ENCODE measurements at regions not wholly inside any gene's neighbourhood (a gene's known extent, or its start where the extent isn't known, plus 50 kb on each side); places are given as distances from the start of the nearest gene placed in this dataset.
A peak's percentile ranks its signal among the peaks of the same experiment; 100 is the strongest.

DNA sequence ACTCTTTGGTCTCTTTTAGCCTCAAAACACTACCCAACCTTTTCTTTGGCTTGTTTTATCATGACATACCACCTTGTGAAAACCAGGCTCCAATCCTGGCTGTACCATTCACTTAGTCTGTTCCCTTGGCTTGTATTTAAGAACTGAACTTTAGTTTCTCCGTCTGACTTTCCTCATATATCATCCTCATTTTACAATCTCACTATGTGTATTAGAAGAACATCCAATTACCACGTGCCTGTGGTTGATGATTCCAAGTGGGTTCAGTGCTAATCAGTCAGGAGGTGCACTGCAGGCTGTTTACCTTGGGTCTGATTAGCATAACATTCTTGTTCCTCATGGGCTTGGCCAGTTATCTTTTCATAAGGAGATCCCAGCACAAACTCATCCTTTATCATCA lies 144.8 kb upstream of the KLF14 start:
- H3K27me3 Mint-ChIP-seq (ENCODE audit: low read depth): no peaks in the 10 kb centered on the region
- H3K36me3 Mint-ChIP-seq (ENCODE audit: low read depth): peaks cover 58% of the 10 kb centered on the region
- H3K4me1 Mint-ChIP-seq (ENCODE audit: low read depth): peaks cover 30% of the 10 kb centered on the region
- H3K9me3 Mint-ChIP-seq: no peaks in the 10 kb centered on the region
- peak overlapping the region; percentile 59 for H3K27ac Mint-ChIP-seq
- H3K4me3 Mint-ChIP-seq: no peak overlapping the region
- no peak for DNase-seq (ENCODE audit: low spot score)

DNA sequence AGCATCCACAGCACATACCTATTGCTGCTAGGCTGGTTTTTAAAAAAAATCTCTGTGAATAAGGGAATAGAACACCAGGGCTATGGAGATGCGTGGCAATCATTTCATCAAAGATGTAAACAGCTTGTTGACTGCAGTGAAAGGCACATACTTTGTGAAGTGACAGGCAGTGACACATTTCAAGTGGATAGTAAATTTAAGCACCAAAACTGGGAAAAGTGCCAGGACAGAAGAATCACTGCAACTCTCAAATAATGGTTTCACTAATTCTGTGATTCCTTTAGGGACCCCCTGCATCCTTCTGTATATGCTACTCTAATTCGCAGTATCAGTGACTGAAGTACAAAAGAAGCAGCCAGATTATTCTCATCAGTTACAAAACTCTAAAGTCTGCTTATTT lies 145.2 kb upstream of the KLF14 start:
- Mint-ChIP-seq H3K9me3 (no peaks in the 10 kb centered on the region), H3K4me3 (no peak overlapping the region), H3K36me3 (ENCODE audit: low read depth) (peaks cover 57% of the 10 kb centered on the region), H3K4me1 (ENCODE audit: low read depth) (peaks cover 28% of the 10 kb centered on the region), H3K27me3 (ENCODE audit: low read depth) (no peaks in the 10 kb centered on the region), H3K27ac (peak overlapping the region; percentile 59)
- DNase-seq (ENCODE audit: low spot score): no peak

DNA sequence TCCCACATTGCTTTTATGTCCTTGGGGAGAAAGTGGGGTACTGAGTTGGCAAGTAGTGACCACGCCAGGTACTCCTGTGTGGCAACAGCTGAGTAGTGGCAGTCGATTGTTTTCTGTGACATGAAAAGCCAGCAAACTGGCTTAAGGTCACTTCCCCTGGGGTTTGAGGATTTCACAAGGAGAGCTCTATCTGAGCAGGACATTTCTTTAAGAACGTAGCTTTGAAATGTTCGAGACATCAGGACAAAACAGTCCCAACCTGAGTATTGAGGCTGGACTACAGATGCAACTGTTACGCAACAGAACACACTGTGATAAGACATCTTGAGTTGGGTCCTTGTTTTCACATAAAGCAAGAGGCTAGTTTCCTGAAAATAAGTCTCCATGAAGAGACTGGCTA lies 146.7 kb upstream of the KLF14 start:
- H3K4me1 Mint-ChIP-seq (ENCODE audit: low read depth): peaks cover 27% of the 10 kb centered on the region
- no peaks in the 10 kb centered on the region for H3K27me3 Mint-ChIP-seq (ENCODE audit: low read depth)
- H3K36me3 Mint-ChIP-seq (ENCODE audit: low read depth): peaks cover 63% of the 10 kb centered on the region
- H3K27ac Mint-ChIP-seq: peak overlapping the region; percentile 44
- DNase-seq (ENCODE audit: low spot score): no peak
- H3K4me3 Mint-ChIP-seq: no peak overlapping the region
- H3K9me3 Mint-ChIP-seq: no peaks in the 10 kb centered on the region

DNA sequence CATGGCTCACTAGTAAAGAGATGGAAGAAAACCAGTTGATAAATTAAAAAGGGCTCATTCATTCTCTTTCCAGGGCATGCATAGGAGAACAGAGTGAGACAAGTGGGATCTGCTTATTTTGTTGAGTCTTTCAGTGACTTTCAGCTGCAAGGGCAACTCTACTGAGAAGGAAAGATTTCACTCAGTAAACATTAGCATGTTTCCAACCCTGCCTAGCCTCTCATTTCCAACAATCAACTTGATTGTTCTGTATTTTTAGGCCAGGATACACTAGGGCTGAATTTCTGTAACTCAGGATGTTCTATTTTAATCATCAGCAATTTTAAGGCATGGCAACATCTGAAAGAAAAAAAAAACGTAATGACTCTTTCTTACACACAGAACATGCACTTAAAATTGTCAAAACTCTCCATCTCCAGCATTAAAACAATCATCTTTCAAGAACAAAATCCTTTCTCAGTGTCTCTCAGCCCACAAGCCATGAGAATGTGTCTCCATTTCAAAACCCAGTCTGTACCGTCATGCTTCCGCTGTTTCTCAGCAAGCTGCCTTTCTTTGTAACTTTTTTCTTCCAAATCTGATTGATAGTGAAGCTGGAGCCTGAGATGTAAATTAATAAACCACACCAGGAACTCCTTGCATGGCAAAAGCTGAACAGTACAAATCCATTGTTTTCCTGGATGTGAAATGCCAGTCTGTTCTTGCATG lies 147.2 kb upstream of the KLF14 start:
- Mint-ChIP-seq H3K27ac (peak overlapping the region; percentile 44), H3K27me3 (ENCODE audit: low read depth) (no peaks in the 10 kb centered on the region), H3K4me1 (ENCODE audit: low read depth) (peaks cover 26% of the 10 kb centered on the region), H3K4me3 (no peak overlapping the region), H3K9me3 (no peaks in the 10 kb centered on the region), H3K36me3 (ENCODE audit: low read depth) (peaks cover 59% of the 10 kb centered on the region)
- no peak for DNase-seq (ENCODE audit: low spot score)

DNA sequence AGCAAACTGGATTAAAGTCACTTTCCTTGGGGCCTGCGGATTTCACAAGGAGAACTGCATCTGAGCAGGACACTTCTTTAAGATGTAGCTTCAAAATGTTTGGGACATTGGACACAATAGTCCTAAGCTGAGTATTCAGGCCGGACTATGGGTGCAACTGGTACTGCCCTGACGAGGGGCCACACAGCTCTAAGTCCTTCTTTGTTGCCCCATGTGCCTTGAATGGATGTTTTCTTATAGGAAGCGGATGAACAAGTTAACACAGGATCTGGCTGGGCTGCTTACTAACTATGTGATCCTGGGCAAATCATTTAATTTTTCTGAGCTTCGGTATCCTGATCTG lies 147.8 kb upstream of the KLF14 start:
- Mint-ChIP-seq H3K9me3 (no peaks in the 10 kb centered on the region), H3K36me3 (ENCODE audit: low read depth) (peaks cover 55% of the 10 kb centered on the region), H3K27me3 (ENCODE audit: low read depth) (no peaks in the 10 kb centered on the region), H3K27ac (peak overlapping the region; percentile 52), H3K4me3 (no peak overlapping the region), H3K4me1 (ENCODE audit: low read depth) (peaks cover 26% of the 10 kb centered on the region)
- DNase-seq (ENCODE audit: low spot score): no peak

DNA sequence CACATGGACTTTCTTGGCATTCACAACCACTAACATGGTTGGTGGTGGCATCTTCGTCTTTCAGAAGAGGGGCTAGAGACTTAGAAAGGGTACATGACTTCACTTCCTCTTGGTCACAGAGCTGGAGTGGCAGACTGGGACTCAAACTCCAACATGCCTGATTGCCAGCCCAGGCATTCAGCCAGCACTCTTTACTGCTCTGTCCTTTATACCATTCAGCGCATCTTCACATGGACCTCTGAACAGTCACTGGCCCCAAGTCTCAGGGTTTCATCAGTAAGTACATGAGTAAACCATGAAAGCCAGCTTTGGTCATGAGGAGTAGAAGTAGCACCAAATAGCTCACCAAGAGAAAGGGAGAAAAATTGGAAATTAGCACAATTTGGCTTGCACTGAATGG lies 148.4 kb upstream of the KLF14 start:
- Mint-ChIP-seq H3K36me3 (ENCODE audit: low read depth) (peaks cover 55% of the 10 kb centered on the region), H3K27ac (no peak overlapping the region), H3K4me1 (ENCODE audit: low read depth) (peaks cover 24% of the 10 kb centered on the region), H3K27me3 (ENCODE audit: low read depth) (no peaks in the 10 kb centered on the region), H3K9me3 (no peaks in the 10 kb centered on the region), H3K4me3 (no peak overlapping the region)
- DNase-seq (ENCODE audit: low spot score): no peak

DNA sequence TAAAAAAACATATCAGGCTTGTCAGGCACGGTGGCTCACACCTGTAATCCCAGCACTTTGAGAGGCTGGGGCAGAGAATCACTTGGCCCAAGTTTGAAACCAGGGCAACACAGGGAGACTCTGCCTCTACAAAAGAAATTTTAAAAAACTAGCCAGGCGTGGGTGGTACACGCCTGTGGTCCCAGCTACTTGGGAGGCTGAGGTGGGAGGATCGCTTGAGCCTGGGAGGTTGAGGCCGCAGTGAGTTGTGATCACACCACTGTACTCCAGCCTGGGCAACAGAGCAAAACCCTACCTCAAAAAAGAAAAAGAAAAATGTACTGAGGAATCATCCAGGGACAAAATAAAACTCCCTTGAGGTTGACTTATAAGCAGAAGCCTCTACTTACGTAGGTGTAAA lies 149.9 kb upstream of the KLF14 start:
- peaks cover 59% of the 10 kb centered on the region for H3K36me3 Mint-ChIP-seq (ENCODE audit: low read depth)
- DNase-seq (ENCODE audit: low spot score): no peak
- H3K27me3 Mint-ChIP-seq (ENCODE audit: low read depth): no peaks in the 10 kb centered on the region
- H3K9me3 Mint-ChIP-seq: no peaks in the 10 kb centered on the region
- no peak overlapping the region for H3K4me3 Mint-ChIP-seq
- peaks cover 27% of the 10 kb centered on the region for H3K4me1 Mint-ChIP-seq (ENCODE audit: low read depth)
- no peak overlapping the region for H3K27ac Mint-ChIP-seq

DNA sequence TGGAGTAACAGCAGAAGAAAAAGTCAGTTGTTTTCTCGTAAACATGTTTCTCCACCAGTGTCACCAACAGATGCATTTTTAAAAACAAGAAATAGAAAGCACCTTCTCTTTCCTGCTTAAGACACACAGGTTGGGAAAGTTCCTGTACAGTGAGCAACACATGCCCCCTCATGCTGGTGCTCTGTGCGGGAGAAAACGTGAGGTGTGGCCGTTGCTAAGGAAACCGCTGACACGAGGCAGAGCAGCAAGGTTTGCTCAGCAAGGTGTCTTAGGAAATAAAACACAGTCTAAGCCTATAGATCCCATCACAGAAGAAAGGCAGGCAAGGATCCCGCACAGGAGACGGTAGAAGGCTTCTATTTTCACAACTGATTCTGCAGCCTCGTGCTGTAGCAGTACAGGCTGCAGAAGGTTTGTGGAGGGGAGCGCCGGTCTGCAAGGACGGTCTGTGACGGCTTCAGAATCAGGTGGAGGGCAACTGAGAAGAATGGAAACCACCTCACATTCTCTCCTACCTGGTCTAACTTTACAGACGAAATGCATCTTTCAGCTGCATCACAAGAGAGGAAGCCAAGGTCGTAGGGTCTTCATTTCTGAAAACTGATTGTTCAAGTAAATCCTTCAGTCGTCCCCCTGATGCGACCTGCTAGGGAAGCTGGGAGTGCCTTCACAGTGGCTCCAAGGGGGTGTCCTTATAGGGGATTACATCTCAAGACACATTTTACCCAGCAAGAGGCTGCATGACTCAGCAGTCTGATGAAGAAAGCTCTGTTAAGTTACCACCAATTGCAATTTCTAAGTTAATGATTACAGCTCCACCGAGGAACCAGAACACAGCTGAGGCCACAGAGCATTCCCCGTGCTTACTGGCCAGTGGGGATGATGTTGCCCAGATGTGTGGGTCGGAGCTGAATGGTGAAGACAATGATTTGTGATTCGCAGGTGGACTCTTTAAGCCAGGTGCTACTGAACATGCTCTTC lies 150.7 kb upstream of the KLF14 start:
- no peaks in the 10 kb centered on the region for H3K27me3 Mint-ChIP-seq (ENCODE audit: low read depth)

DNA sequence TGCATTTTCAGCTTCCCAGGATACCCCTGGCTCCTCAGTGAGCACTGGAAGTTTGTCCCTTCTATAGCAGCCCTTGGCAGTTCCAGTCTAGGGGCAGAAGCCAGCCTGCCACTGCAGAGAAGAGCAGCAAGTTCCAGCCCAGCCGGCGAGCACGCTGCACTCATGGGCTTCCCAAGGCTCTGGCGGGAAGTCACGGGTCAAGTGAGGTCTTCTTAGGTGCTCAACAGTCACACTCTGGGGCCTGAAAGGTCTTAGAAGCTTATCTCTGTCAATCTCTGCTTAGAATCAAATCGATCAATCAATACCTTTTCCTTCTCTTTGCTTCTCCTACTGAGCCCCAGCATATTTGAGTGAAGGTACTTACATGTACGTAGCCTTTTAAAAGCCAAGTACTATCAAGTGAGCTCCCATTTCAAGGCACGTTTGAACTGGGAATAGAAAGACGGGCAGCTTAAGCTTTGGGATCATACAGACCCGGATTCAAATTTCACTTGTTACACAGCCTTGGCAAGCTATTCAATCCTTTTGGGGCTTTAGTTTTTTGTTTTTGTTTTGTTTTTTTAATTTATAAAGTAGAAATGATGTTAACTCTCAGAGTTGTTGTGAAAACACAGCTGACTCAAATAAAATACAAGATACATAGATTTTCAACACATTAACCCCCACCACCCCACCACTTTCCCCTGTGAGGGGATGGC lies 152.6 kb upstream of the KLF14 start:
- Mint-ChIP-seq H3K36me3 (ENCODE audit: low read depth) (peaks cover 62% of the 10 kb centered on the region), H3K27me3 (ENCODE audit: low read depth) (no peaks in the 10 kb centered on the region), H3K9me3 (no peaks in the 10 kb centered on the region), H3K27ac (no peak overlapping the region), H3K4me1 (ENCODE audit: low read depth) (peaks cover 33% of the 10 kb centered on the region), H3K4me3 (no peak overlapping the region)
- no peak for DNase-seq (ENCODE audit: low spot score)

More for the DNA sequence above, 150.7 kb upstream of the KLF14 start:
- Mint-ChIP-seq H3K4me1 (ENCODE audit: low read depth) (peaks cover 25% of the 10 kb centered on the region), H3K9me3 (no peaks in the 10 kb centered on the region), H3K36me3 (ENCODE audit: low read depth) (peaks cover 57% of the 10 kb centered on the region), H3K4me3 (no peak overlapping the region), H3K27ac (no peak overlapping the region)
- DNase-seq (ENCODE audit: low spot score): no peak

DNA sequence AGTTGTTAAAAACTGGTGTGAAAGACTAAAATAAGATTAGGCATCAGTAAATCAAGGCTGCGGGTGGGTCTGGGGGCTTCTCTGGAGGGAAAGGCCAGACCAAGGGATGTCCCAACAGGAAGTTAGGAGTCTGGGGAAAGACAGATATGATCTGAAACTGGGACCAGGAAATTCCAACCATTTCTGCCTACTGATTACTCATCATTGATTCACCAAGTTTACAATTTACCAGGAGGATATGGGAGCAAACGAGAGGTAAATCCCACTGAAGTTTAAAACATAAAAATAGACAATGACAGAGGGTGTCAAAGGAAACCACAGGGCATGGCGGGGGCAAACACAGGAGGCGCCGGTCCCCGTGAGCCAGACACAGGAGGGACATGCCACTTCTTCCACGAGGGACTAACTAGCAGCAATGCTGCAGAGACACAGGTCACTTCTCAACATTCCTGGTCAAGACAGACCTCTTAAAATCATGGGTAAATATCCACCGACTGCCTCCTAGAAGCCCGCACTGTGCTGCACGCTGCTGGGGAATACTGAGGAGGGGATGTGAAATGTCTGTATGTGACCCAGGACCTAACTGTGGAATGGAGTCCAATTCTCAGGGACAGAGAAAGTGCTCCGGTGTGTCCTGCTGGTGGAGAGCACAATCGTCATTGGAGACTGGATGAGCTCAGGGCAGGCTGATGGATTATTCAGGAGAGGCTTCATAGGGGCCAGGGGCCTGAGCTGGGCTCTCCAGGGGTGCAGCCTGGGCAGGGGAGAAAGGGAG lies 153.4 kb upstream of the KLF14 start:
- Mint-ChIP-seq H3K4me1 (ENCODE audit: low read depth) (peaks cover 33% of the 10 kb centered on the region), H3K9me3 (no peaks in the 10 kb centered on the region), H3K27me3 (ENCODE audit: low read depth) (no peaks in the 10 kb centered on the region), H3K4me3 (no peak overlapping the region), H3K27ac (peak overlapping the region; percentile 38), H3K36me3 (ENCODE audit: low read depth) (peaks cover 55% of the 10 kb centered on the region)
- DNase-seq (ENCODE audit: low spot score): no peak

DNA sequence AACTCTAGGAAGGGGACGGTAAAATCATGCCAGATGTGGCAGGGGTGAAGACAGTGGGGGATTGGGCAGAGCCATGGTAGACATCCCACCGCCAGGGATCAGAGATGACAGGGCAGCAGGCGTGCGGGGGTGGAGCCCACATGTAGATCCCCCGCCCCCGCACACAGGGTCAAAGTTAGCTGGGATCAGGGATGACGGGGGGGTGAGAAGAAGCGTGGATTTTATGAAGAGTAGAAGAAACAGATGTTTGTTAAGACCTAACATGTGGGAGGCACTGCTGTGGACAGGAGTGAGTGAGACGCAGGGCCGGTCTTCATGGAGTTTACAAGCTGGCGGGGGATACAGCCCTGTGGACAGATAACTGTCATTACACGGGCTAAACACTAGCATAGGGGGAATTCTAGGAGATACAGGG lies 154.0 kb upstream of the KLF14 start:
- Mint-ChIP-seq H3K27ac (peak overlapping the region; percentile 38), H3K4me1 (ENCODE audit: low read depth) (peaks cover 36% of the 10 kb centered on the region), H3K36me3 (ENCODE audit: low read depth) (peaks cover 56% of the 10 kb centered on the region), H3K4me3 (no peak overlapping the region), H3K27me3 (ENCODE audit: low read depth) (no peaks in the 10 kb centered on the region), H3K9me3 (no peaks in the 10 kb centered on the region)
- no peak for DNase-seq (ENCODE audit: low spot score)

DNA sequence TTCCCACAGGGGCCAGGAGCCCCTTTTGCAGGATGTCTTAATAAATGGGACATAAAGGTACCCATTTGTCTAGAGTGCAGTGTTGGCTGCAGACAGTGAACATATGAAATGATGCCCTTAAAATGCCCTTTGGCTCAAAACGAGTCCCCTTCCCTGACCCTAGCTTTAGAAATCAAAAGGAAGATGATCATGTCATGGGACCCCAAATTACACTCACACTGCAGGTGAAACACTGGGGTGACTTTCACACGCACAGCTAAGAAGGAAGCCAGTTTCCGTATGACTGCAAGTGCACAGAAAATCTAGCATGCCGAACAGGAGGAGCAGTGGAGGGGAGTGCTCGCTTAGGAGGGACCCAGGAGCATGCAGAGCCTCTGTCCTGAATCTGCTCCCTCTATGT lies 154.5 kb upstream of the KLF14 start:
- H3K9me3 Mint-ChIP-seq: no peaks in the 10 kb centered on the region
- no peak for DNase-seq (ENCODE audit: low spot score)
- H3K36me3 Mint-ChIP-seq (ENCODE audit: low read depth): peaks cover 56% of the 10 kb centered on the region
- no peak overlapping the region for H3K4me3 Mint-ChIP-seq
- H3K4me1 Mint-ChIP-seq (ENCODE audit: low read depth): peaks cover 37% of the 10 kb centered on the region
- no peaks in the 10 kb centered on the region for H3K27me3 Mint-ChIP-seq (ENCODE audit: low read depth)
- H3K27ac Mint-ChIP-seq: peak overlapping the region; percentile 38

DNA sequence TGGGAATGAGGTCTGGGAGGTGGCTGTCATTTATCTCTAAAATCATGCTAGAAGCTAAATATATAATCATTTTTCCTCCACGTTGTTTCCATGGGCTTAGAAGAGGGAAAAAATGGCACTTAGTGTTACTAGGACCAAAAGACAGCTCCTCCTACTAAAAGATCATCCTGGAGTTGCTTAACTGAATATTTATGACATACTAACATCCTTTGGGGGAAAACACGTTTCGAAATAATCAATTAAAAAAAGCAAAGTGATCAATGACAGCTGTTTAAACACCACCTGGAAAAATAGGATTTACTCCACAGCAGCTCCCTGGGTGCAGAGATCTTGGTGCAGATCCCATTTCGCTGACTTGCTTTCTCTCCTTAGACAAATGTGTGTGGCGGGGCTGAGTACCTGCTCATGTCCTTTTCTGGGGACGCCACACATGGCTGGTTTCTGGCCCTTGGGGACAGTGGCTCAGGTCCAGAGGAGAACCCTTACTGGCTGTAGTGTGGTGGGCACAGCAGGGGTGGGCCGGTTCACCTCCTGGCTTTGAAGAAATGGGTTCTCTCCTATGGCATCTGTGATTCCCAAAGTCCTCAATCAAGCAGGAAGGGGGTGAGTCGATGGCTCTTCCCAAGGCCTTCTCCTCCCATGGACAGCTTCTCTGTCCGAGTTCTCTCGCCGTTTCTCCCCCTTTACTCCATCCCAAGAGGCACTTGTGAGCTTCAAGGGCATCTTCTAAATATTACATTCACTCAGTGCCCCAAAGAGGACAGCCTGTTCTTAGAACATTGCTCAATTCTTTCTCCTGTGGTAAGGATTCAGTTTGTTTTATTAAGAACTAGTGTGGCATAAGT lies 156.4 kb upstream of the KLF14 start:
- peaks cover 55% of the 10 kb centered on the region for H3K4me1 Mint-ChIP-seq (ENCODE audit: low read depth)

More for the DNA sequence above, 156.4 kb upstream of the KLF14 start:
- DNase-seq (ENCODE audit: low spot score): no peak
- H3K27ac Mint-ChIP-seq: peak overlapping the region; percentile 49
- H3K36me3 Mint-ChIP-seq (ENCODE audit: low read depth): peaks cover 61% of the 10 kb centered on the region
- no peak overlapping the region for H3K4me3 Mint-ChIP-seq
- H3K27me3 Mint-ChIP-seq (ENCODE audit: low read depth): no peaks in the 10 kb centered on the region
- no peaks in the 10 kb centered on the region for H3K9me3 Mint-ChIP-seq

All from T-helper 2 cell treated with Interferon-gamma antibody and Interleukin-4, amounts not matched to agents 5 μg/mL and 100 μg/mL, for 36 hours (primary cell).